Pancreas (tissue), 10 donors: ENCODE measurements at regions not wholly inside any gene's neighbourhood (a gene's known extent, or its start where the extent isn't known, plus 50 kb on each side); places are given as distances from the start of the nearest gene placed in this dataset.

ENCODE experiments used
- ATAC-seq, 4 donors: fragments of 200-7000 bp; cut with Tn5 transposase; one replicate each; pipeline versions ENCODE4 v1.8.0 to v1.9.1; 2020; ENCODE audit warnings: mild to moderate bottlenecking in 4 of 4, moderate library complexity in 4 of 4
- DNase-seq, 6 donors: peaks; one replicate each; pipeline ENCODE4 v3.0.0-alpha.2; 2020
- FAIRE-seq: peaks from 2 replicates; lab custom pipeline; 2012; peaks lifted over from hg19 to GRCh38; lab: Jason Lieb, UNC
- H3K27ac ChIP-seq, 4 donors: fragments of 200-600 bp; sonication (generic); 1 replicate in 3 of 4; 2 replicates in 1 of 4; pipeline versions ENCODE4 v1.5.0 to v1.8.0; 2020
- H3K27me3 ChIP-seq, 4 donors: fragments of 200-600 bp; one replicate each; pipeline ENCODE4 v1.8.0; 2021
- H3K36me3 ChIP-seq, 3 donors: fragments of 200-600 bp; sonication (generic) in 1 of 3; one replicate each; pipeline versions ENCODE4 v1.5.0 to v1.8.0; 2020 to 2021
- H3K4me1 ChIP-seq, 3 donors: fragments of 200-600 bp; one replicate each; pipeline ENCODE4 v1.8.0; 2021
- H3K4me3 ChIP-seq, 4 donors: fragments of 200-600 bp; sonication (generic) in 2 of 4; one replicate each; pipeline versions ENCODE4 v1.5.0 to v1.8.0; 2020 to 2021
- H3K9me3 ChIP-seq, 4 donors: fragments of 200-600 bp; one replicate each; pipeline ENCODE4 v1.8.0; 2021
- CTCF ChIP-seq, 4 donors: fragments of 200-600 bp; sonication (generic) in 3 of 4; IDR thresholded peaks; one replicate each; pipeline versions ENCODE4 v1.5.0 to v1.8.0; 2021; ENCODE audit warnings: antibody characterized with exemption in 4 of 4
- WGBS, 2 donors: extraction: QIAGEN DNeasy Blood & Tissue Kit; methylation state at CpG; one replicate each; pipeline ENCODE4 v1.1.7; 2013; 5-methylcytosine and 5-hydroxymethylcytosine counted together
- intact Hi-C, 3 donors: fragments of 100-400 bp; cut with DNase I; formaldehyde crosslinking; loops; one replicate each; pipeline versions ENCODE4 v1.11.1 to v1.14.2; 2022
- donor health status: healthy with polysubstance abuse.
- donor health status: DM: no; HTN: no; CAD: no; lungs with moderate emphysema.
- donor health status: DM: no; HTN: no; CAD: no.
- donor health status: control.
- donor health status: control.
- donor health status: Bipolar disorder and iron deficiency.
- donor health status: DM: yes; HTN: yes; CAD: no.
- donor health status: DM: no; HTN: no; CAD: no.
- donor health status: DM: no; HTN: no; CAD: no.
- donor health status: DM: yes; HTN: yes; CAD: no.

GRCh38 chr12:44930972-44931600 lies 55.0 kb upstream of the NELL2 start:
- Histone ChIP-seq H3K27ac (no peak overlapping the region), H3K4me1 (no peaks in the 10 kb centered on the region), H3K4me3 (no peak overlapping the region), H3K9me3 (no peaks in the 10 kb centered on the region), H3K36me3 (no peaks in the 10 kb centered on the region), H3K27me3 (no peaks in the 10 kb centered on the region)
- intact Hi-C loops: no loop called here
- peak; percentile 90 for FAIRE-seq
- peak; percentile 50 to 67 (median 59) for ATAC-seq
- DNase-seq: no peak
- TF ChIP-seq CTCF (IDR thresholded peaks at IDR 0.05): peak; percentile 24 to 57 (median 46)
- 17 to 21% methylated on average over 4 of the region's 4 CpGs for whole genome bisulfite sequencing, 2 donors

- Histone ChIP-seq H3K27ac (no peak overlapping the region), H3K4me1 (no peaks in the 10 kb centered on the region), H3K36me3 (no peaks in the 10 kb centered on the region), H3K4me3 (no peak overlapping the region), H3K9me3 (no peaks in the 10 kb centered on the region), H3K27me3 (no peaks in the 10 kb centered on the region)
- intact Hi-C loops: loop anchor here in 1 of 3 donors (10.0 kb wide), 1 partner anchor 915 kb away; no protein-coding TSS in a partner anchor
- ATAC-seq: no peak
- TF ChIP-seq CTCF (IDR thresholded peaks at IDR 0.05): no peak
- FAIRE-seq: no peak
- DNase-seq: no peak
- 63 to 65% methylated on average over 3 of the region's 3 CpGs for WGBS, 2 donors
These were observed 53.2 kb upstream of the NELL2 start for GRCh38 chr12:44929236-44929885.
